ENCODE measurements at regions not wholly inside any gene's neighbourhood (a gene's known extent, or its start where the extent isn't known, plus 50 kb on each side); places are given as distances from the start of the nearest gene placed in this dataset.

GRCh38 chr14:97851428-97851995, 1054.3 kb downstream of the VRK1 start:
- no peak for TF ChIP-seq SMC3 (conservative IDR thresholded peaks at IDR 0.05; ENCODE audit: poor library complexity)
- no peak for TF ChIP-seq CTCF (IDR thresholded peaks at IDR 0.05; ENCODE audit: poor library complexity, severe bottlenecking)
- TF ChIP-seq REST (IDR thresholded peaks at IDR 0.05; ENCODE audit: borderline replicate concordance), result no peak
- no peak for TF ChIP-seq MXI1 (conservative IDR thresholded peaks at IDR 0.05; ENCODE audit: poor library complexity, severe bottlenecking)
- no peak for TF ChIP-seq EZH2 (IDR thresholded peaks at IDR 0.05; ENCODE audit: borderline replicate concordance, insufficient read depth, low read length, poor library complexity, severe bottlenecking)

Measured in neural cell (in vitro differentiated cells).